Mucosa of descending colon (tissue), 3 donors: ENCODE measurements at regions not wholly inside any gene's neighbourhood (a gene's known extent, or its start where the extent isn't known, plus 50 kb on each side); places are given as distances from the start of the nearest gene placed in this dataset.

ENCODE experiments used
- ATAC-seq: fragments of 200-7000 bp; cut with Tn5 transposase; one replicate; pipeline ENCODE4 v1.9.1; 2020; ENCODE audit warnings: mild to moderate bottlenecking, moderate library complexity
- DNase-seq, 3 donors: peaks; one replicate each; pipeline ENCODE4 v3.0.0-alpha.2; 2020
- H3K36me3 ChIP-seq: fragments of 200-600 bp; one replicate; pipeline ENCODE4 v1.8.0; 2021; ENCODE audit warnings: low read depth, mild to moderate bottlenecking
- H3K4me1 ChIP-seq: fragments of 200-600 bp; one replicate; pipeline ENCODE4 v1.8.0; 2021; ENCODE audit warnings: low read depth, mild to moderate bottlenecking
- H3K4me3 ChIP-seq: fragments of 200-600 bp; one replicate; pipeline ENCODE4 v1.8.0; 2021; ENCODE audit warnings: mild to moderate bottlenecking
- H3K9me3 ChIP-seq: fragments of 200-600 bp; one replicate; pipeline ENCODE4 v1.8.0; 2021; ENCODE audit warnings: mild to moderate bottlenecking
- CTCF ChIP-seq: fragments of 200-600 bp; IDR thresholded peaks from one replicate; pipeline ENCODE4 v1.8.0; 2022; ENCODE audit warnings: antibody characterized with exemption, mild to moderate bottlenecking
- intact Hi-C, 2 donors: fragments of 100-400 bp; cut with DNase I in 1 of 2; cut with micrococcal nuclease in 1 of 2; formaldehyde crosslinking; loops; one replicate each; pipeline versions ENCODE4 v1.11.0 to v1.11.1; 2022; cut with DNase I, micrococcal nuclease
- donor health status: DM: no; HTN: no; CAD: no; lungs with moderate emphysema.
- donor health status: DM: no; HTN: no; CAD: no.
- donor health status: DM: no; HTN: yes; CAD: no.

- H3K36me3 ChIP-seq: no peaks in the 10 kb centered on the region
- H3K4me1 ChIP-seq: no peaks in the 10 kb centered on the region
- H3K9me3 ChIP-seq: no peaks in the 10 kb centered on the region
- ATAC-seq (no peak), DNase-seq (no peak)
- TF ChIP-seq CTCF: no peak
- intact Hi-C loops: no loop called here
- H3K4me3 ChIP-seq: no peak overlapping the region
Measured at GRCh38 chr3:113086560-113087461, 96.0 kb downstream of the GTPBP8 start.

- no peak for TF ChIP-seq CTCF
- H3K4me1 ChIP-seq: no peaks in the 10 kb centered on the region
Measured at GRCh38 chr3:113088616-113089015, 97.8 kb downstream of the GTPBP8 start.

GRCh38 chr3:113091417-113091816 is 100.6 kb downstream of the GTPBP8 start:
- H3K9me3 ChIP-seq: no peaks in the 10 kb centered on the region
- no peaks in the 10 kb centered on the region for H3K4me1 ChIP-seq
- ATAC-seq (no peak), DNase-seq (no peak)
- TF ChIP-seq CTCF: no peak
- intact Hi-C loops: no loop called here
- no peak overlapping the region for H3K4me3 ChIP-seq
- no peaks in the 10 kb centered on the region for H3K36me3 ChIP-seq

More at GRCh38 chr3:113088616-113089015, 97.8 kb downstream of the GTPBP8 start:
- Histone ChIP-seq H3K36me3 (no peaks in the 10 kb centered on the region), H3K4me3 (no peak overlapping the region), H3K9me3 (no peaks in the 10 kb centered on the region)
- DNase-seq (no peak), ATAC-seq (no peak)
- intact Hi-C loops: no loop called here

GRCh38 chr3:113092746-113093145 is 102.0 kb downstream of the GTPBP8 start:
- intact Hi-C loops: no loop called here
- DNase-seq (no peak), ATAC-seq (no peak)
- no peaks in the 10 kb centered on the region for H3K4me1 ChIP-seq
- no peak for TF ChIP-seq CTCF
- no peaks in the 10 kb centered on the region for H3K9me3 ChIP-seq
- no peak overlapping the region for H3K4me3 ChIP-seq
- H3K36me3 ChIP-seq: no peaks in the 10 kb centered on the region

GRCh38 chr3:113094337-113095221 is 103.8 kb downstream of the GTPBP8 start:
- no peak for ATAC-seq
- Histone ChIP-seq H3K4me1 (no peaks in the 10 kb centered on the region), H3K9me3 (no peaks in the 10 kb centered on the region), H3K4me3 (no peak overlapping the region), H3K36me3 (no peaks in the 10 kb centered on the region)
- no peak for DNase-seq
- intact Hi-C loops: no loop called here
- TF ChIP-seq CTCF: no peak
